Progenitor cell of endocrine pancreas (in vitro differentiated cells): ENCODE measurements at regions not wholly inside any gene's neighbourhood (a gene's known extent, or its start where the extent isn't known, plus 50 kb on each side); places are given as distances from the start of the nearest gene placed in this dataset.
"Not testable (repeated sequence)": the region's sequence is repeated elsewhere in the genome, so short reads cannot be mapped to it uniquely, and the experiment has no call there.

Experiments used
- DNase-seq: peaks from one replicate; pipeline ENCODE4 v3.0.0; 2021; ENCODE audit warnings: low spot score; ENCODE audit not compliant: unreplicated experiment
- H3K27ac Mint-ChIP-seq: 2 replicates; pipeline ENCODE4 v1.8.0; 2021; ENCODE audit warnings: mild to moderate bottlenecking, moderate library complexity, mixed read lengths
- H3K27me3 Mint-ChIP-seq: 2 replicates; pipeline ENCODE4 v1.8.0; 2021; ENCODE audit warnings: mixed read lengths
- H3K36me3 Mint-ChIP-seq: 2 replicates; pipeline ENCODE4 v1.8.0; 2022; ENCODE audit warnings: mixed read lengths; ENCODE audit not compliant: insufficient read depth
- H3K4me1 Mint-ChIP-seq: 2 replicates; pipeline ENCODE4 v1.8.0; 2021; ENCODE audit warnings: low read depth, mixed read lengths
- H3K4me3 Mint-ChIP-seq: 2 replicates; pipeline ENCODE4 v1.8.0; 2021; ENCODE audit warnings: low read depth, mild to moderate bottlenecking, moderate library complexity, mixed read lengths
- H3K9me3 Mint-ChIP-seq: 2 replicates; pipeline ENCODE4 v1.8.0; 2021; ENCODE audit warnings: low read depth, mixed read lengths
- TF ChIP-seq, protein P1 (sequence below): fragments of 200-600 bp; sonication (generic); IDR thresholded peaks from one replicate; pipeline ENCODE4 v1.5.0; 2021; ENCODE audit warnings: antibody characterized with exemption, mild to moderate bottlenecking; ENCODE audit not compliant: unreplicated experiment

DNA sequence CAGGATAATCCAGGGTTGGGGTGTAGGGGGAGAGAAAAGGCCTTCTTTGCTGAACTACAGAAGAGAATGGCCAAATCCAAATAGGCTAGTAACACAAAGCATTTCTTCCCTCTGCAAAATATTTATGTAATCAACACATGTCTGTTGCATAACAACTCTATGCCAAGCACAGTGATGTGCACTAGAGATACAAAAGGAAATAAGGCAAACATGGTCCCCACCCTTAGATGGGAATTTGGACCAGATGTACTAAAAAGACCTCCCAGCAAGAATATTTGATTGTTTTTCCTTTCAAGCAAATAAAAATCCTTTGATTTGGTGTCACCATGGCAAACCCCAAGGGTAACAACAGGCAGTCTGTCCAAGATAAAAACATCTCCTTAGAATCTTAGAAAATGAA is 177.6 kb upstream of the FGF13 start:
- TF ChIP-seq, protein P1, sequence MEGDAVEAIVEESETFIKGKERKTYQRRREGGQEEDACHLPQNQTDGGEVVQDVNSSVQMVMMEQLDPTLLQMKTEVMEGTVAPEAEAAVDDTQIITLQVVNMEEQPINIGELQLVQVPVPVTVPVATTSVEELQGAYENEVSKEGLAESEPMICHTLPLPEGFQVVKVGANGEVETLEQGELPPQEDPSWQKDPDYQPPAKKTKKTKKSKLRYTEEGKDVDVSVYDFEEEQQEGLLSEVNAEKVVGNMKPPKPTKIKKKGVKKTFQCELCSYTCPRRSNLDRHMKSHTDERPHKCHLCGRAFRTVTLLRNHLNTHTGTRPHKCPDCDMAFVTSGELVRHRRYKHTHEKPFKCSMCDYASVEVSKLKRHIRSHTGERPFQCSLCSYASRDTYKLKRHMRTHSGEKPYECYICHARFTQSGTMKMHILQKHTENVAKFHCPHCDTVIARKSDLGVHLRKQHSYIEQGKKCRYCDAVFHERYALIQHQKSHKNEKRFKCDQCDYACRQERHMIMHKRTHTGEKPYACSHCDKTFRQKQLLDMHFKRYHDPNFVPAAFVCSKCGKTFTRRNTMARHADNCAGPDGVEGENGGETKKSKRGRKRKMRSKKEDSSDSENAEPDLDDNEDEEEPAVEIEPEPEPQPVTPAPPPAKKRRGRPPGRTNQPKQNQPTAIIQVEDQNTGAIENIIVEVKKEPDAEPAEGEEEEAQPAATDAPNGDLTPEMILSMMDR: no peak
- no peaks in the 10 kb centered on the region for H3K36me3 Mint-ChIP-seq
- no peak for DNase-seq
- no peaks in the 10 kb centered on the region for H3K9me3 Mint-ChIP-seq
- no peak overlapping the region for H3K4me3 Mint-ChIP-seq
- no peak overlapping the region for H3K27ac Mint-ChIP-seq
- no peaks in the 10 kb centered on the region for H3K4me1 Mint-ChIP-seq
- H3K27me3 Mint-ChIP-seq: no peaks in the 10 kb centered on the region

- H3K27ac Mint-ChIP-seq: no peak overlapping the region
- H3K4me3 Mint-ChIP-seq: no peak overlapping the region
- H3K4me1 Mint-ChIP-seq: no peaks in the 10 kb centered on the region
- H3K36me3 Mint-ChIP-seq: no peaks in the 10 kb centered on the region
- no peak for DNase-seq
- TF ChIP-seq, protein P1: no peak
- H3K9me3 Mint-ChIP-seq: peaks cover under 1% of the 10 kb centered on the region
- no peaks in the 10 kb centered on the region for H3K27me3 Mint-ChIP-seq
Measured at GRCh38 chrX:138886769-138887168, 175.3 kb upstream of the FGF13 start.

GRCh38 chrX:138885886-138886285 is 174.4 kb upstream of the FGF13 start:
- H3K4me1 Mint-ChIP-seq: no peaks in the 10 kb centered on the region
- peaks cover 8% of the 10 kb centered on the region for H3K9me3 Mint-ChIP-seq
- no peak overlapping the region for H3K4me3 Mint-ChIP-seq

DNA sequence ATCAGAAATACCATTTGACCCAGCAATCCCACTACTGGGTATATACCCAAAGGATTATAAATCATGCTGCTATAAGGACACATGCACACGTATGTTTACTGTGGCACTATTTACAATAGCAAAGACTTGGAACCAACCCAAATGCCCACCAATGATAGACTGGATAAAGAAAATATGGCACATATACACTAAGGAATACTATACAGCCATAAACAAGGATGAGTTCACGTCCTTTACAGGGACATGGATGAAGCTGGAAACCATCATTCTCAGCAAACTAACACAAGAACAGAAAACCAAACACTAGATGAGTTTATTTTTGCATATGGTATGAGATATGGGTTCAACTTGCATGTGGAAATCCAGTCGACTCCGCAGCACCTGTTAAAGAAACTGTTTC is 168.8 kb upstream of the FGF13 start:
- H3K27me3 Mint-ChIP-seq, DNase-seq, H3K27ac Mint-ChIP-seq, H3K4me1 Mint-ChIP-seq, H3K4me3 Mint-ChIP-seq, H3K36me3 Mint-ChIP-seq: not testable (repeated sequence)
- H3K9me3 Mint-ChIP-seq: peaks cover 20% of the 10 kb centered on the region

More at GRCh38 chrX:138885886-138886285, 174.4 kb upstream of the FGF13 start:
- DNase-seq: no peak
- Mint-ChIP-seq H3K27me3 (no peaks in the 10 kb centered on the region), H3K36me3 (peaks cover 2% of the 10 kb centered on the region), H3K27ac (no peak overlapping the region)
- TF ChIP-seq, protein P1: no peak

DNA sequence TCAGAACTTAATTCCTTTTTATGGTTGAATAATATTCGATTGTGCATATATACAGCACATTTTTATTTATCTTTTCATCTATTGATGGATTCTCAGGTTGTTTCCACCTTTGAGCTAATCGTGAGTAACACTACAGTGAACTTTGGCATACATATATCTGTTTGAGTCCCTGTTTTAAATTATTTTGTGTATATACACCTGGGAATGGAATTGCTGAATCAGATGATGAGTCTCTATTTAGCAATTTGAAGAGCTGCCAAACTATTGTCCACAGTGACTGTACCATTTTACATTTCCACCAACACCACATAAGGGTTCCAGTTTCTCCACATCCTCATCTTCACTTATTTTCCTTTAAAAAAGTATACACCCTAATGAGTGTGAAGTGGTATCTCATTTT is 166.2 kb upstream of the FGF13 start:
- TF ChIP-seq, protein P1: no peak
- no peaks in the 10 kb centered on the region for H3K27me3 Mint-ChIP-seq
- no peak for DNase-seq
- no peak overlapping the region for H3K27ac Mint-ChIP-seq
- no peak overlapping the region for H3K4me3 Mint-ChIP-seq
- H3K9me3 Mint-ChIP-seq: peaks cover 20% of the 10 kb centered on the region
- H3K4me1 Mint-ChIP-seq: no peaks in the 10 kb centered on the region
- peaks cover 7% of the 10 kb centered on the region for H3K36me3 Mint-ChIP-seq

GRCh38 chrX:138875472-138875871 is 164.0 kb upstream of the FGF13 start:
- Mint-ChIP-seq H3K36me3 (peaks cover 5% of the 10 kb centered on the region), H3K9me3 (peaks cover 12% of the 10 kb centered on the region), H3K27me3 (no peaks in the 10 kb centered on the region), H3K4me3 (no peak overlapping the region), H3K27ac (no peak overlapping the region), H3K4me1 (no peaks in the 10 kb centered on the region)
- TF ChIP-seq, protein P1: no peak
- no peak for DNase-seq
